Stomach smooth muscle (tissue), 2 donors: ENCODE measurements at regions not wholly inside any gene's neighbourhood (a gene's known extent, or its start where the extent isn't known, plus 50 kb on each side); places are given as distances from the start of the nearest gene placed in this dataset.

Experiments
- H3K27ac ChIP-seq: one replicate; pipeline ENCODE4 v1.7.0; 2013; ENCODE audit warnings: mild to moderate bottlenecking, low read length, inconsistent platforms
- H3K27me3 ChIP-seq, 2 donors: one replicate each; pipeline ENCODE4 v1.7.0; 2013; ENCODE audit warnings: low read length in 2 of 2; ENCODE audit not compliant: insufficient read depth in 2 of 2, control insufficient read depth in 1 of 2
- H3K36me3 ChIP-seq, 2 donors: one replicate each; pipeline ENCODE4 v1.7.0; 2013; ENCODE audit warnings: low read length in 2 of 2; ENCODE audit not compliant: control insufficient read depth in 2 of 2, insufficient read depth in 2 of 2
- H3K4me1 ChIP-seq: one replicate; pipeline ENCODE4 v1.7.0; 2013; ENCODE audit warnings: low read length; ENCODE audit not compliant: control insufficient read depth, insufficient read depth
- H3K4me3 ChIP-seq, 2 donors: one replicate each; pipeline ENCODE4 v1.7.0; 2013; ENCODE audit warnings: low read length in 2 of 2
- H3K9ac ChIP-seq, 2 donors: one replicate each; pipeline ENCODE4 v1.7.0; 2013; ENCODE audit warnings: low read length in 2 of 2, mild to moderate bottlenecking in 1 of 2
- H3K9me3 ChIP-seq, 2 donors: one replicate each; pipeline ENCODE4 v1.7.0; 2013; ENCODE audit warnings: low read length in 2 of 2; ENCODE audit not compliant: control insufficient read depth in 2 of 2
- donor health status: healthy.
- donor health status: Pancreatic carcinoma.

GRCh38 chr1:239742416-239743109, 349.1 kb upstream of the FMN2 start:
- Histone ChIP-seq H3K4me1 (peaks cover 12% of the 10 kb centered on the region), H3K27ac (no peak overlapping the region), H3K9ac (no peak overlapping the region), H3K36me3 (no peaks in the 10 kb centered on the region), H3K4me3 (no peak overlapping the region), H3K27me3 (no peaks in the 10 kb centered on the region), H3K9me3 (no peaks in the 10 kb centered on the region)

- H3K9me3 ChIP-seq, result no peaks in the 10 kb centered on the region
- H3K9ac ChIP-seq, result no peak overlapping the region
- H3K27ac ChIP-seq, result no peak overlapping the region
- H3K27me3 ChIP-seq, result no peaks in the 10 kb centered on the region
- no peaks in the 10 kb centered on the region for H3K36me3 ChIP-seq
- no peak overlapping the region for H3K4me3 ChIP-seq
- no peaks in the 10 kb centered on the region for H3K4me1 ChIP-seq
These were observed 346.8 kb upstream of the FMN2 start for GRCh38 chr1:239744851-239745250.

GRCh38 chr1:239755107-239755912, 336.4 kb upstream of the FMN2 start:
- Histone ChIP-seq H3K9ac (no peak overlapping the region), H3K4me3 (no peak overlapping the region), H3K27ac (no peak overlapping the region), H3K36me3 (no peaks in the 10 kb centered on the region), H3K4me1 (no peaks in the 10 kb centered on the region), H3K27me3 (no peaks in the 10 kb centered on the region), H3K9me3 (no peaks in the 10 kb centered on the region)

- no peaks in the 10 kb centered on the region for H3K27me3 ChIP-seq
- no peaks in the 10 kb centered on the region for H3K36me3 ChIP-seq
- H3K9ac ChIP-seq, result no peak overlapping the region
- H3K27ac ChIP-seq, result no peak overlapping the region
- no peaks in the 10 kb centered on the region for H3K4me1 ChIP-seq
- no peak overlapping the region for H3K4me3 ChIP-seq
- no peaks in the 10 kb centered on the region for H3K9me3 ChIP-seq
These were observed 334.0 kb upstream of the FMN2 start for GRCh38 chr1:239757716-239758115.

- no peaks in the 10 kb centered on the region for H3K36me3 ChIP-seq
- no peak overlapping the region for H3K27ac ChIP-seq
- no peak overlapping the region for H3K9ac ChIP-seq
- H3K27me3 ChIP-seq, result no peaks in the 10 kb centered on the region
- H3K4me1 ChIP-seq, result no peaks in the 10 kb centered on the region
- H3K4me3 ChIP-seq, result no peak overlapping the region
- no peaks in the 10 kb centered on the region for H3K9me3 ChIP-seq
These were observed 332.9 kb upstream of the FMN2 start for GRCh38 chr1:239758756-239759155.

- Histone ChIP-seq H3K36me3 (no peaks in the 10 kb centered on the region), H3K27ac (no peak overlapping the region), H3K9ac (no peak overlapping the region), H3K27me3 (no peaks in the 10 kb centered on the region), H3K9me3 (no peaks in the 10 kb centered on the region), H3K4me3 (no peak overlapping the region), H3K4me1 (no peaks in the 10 kb centered on the region)
These were observed 330.2 kb upstream of the FMN2 start for GRCh38 chr1:239761509-239761908.

GRCh38 chr1:239763850-239764249, 327.8 kb upstream of the FMN2 start:
- no peaks in the 10 kb centered on the region for H3K9me3 ChIP-seq
- H3K27ac ChIP-seq, result no peak overlapping the region
- H3K4me1 ChIP-seq, result no peaks in the 10 kb centered on the region
- H3K27me3 ChIP-seq, result no peaks in the 10 kb centered on the region
- no peak overlapping the region for H3K4me3 ChIP-seq
- H3K36me3 ChIP-seq, result no peaks in the 10 kb centered on the region
- H3K9ac ChIP-seq, result no peak overlapping the region

- no peaks in the 10 kb centered on the region for H3K9me3 ChIP-seq
- no peak overlapping the region for H3K9ac ChIP-seq
- H3K27me3 ChIP-seq, result no peaks in the 10 kb centered on the region
- H3K4me1 ChIP-seq, result no peaks in the 10 kb centered on the region
- no peak overlapping the region for H3K27ac ChIP-seq
- no peaks in the 10 kb centered on the region for H3K36me3 ChIP-seq
- no peak overlapping the region for H3K4me3 ChIP-seq
These were observed 327.1 kb upstream of the FMN2 start for GRCh38 chr1:239764546-239764945.

GRCh38 chr1:239765163-239765562, 326.5 kb upstream of the FMN2 start:
- Histone ChIP-seq H3K9ac (no peak overlapping the region), H3K4me3 (no peak overlapping the region), H3K9me3 (no peaks in the 10 kb centered on the region), H3K36me3 (no peaks in the 10 kb centered on the region), H3K27ac (no peak overlapping the region), H3K27me3 (no peaks in the 10 kb centered on the region), H3K4me1 (no peaks in the 10 kb centered on the region)

GRCh38 chr1:239771550-239771949, 320.1 kb upstream of the FMN2 start:
- Histone ChIP-seq H3K4me3 (no peak overlapping the region), H3K4me1 (no peaks in the 10 kb centered on the region), H3K9me3 (no peaks in the 10 kb centered on the region), H3K36me3 (no peaks in the 10 kb centered on the region), H3K27me3 (no peaks in the 10 kb centered on the region), H3K9ac (no peak overlapping the region), H3K27ac (no peak overlapping the region)

- no peak overlapping the region for H3K4me3 ChIP-seq
- no peaks in the 10 kb centered on the region for H3K4me1 ChIP-seq
- no peaks in the 10 kb centered on the region for H3K36me3 ChIP-seq
- no peak overlapping the region for H3K9ac ChIP-seq
- no peaks in the 10 kb centered on the region for H3K27me3 ChIP-seq
- no peaks in the 10 kb centered on the region for H3K9me3 ChIP-seq
- no peak overlapping the region for H3K27ac ChIP-seq
These were observed 319.2 kb upstream of the FMN2 start for GRCh38 chr1:239772446-239772845.
